ENCODE measurements at regions not wholly inside any gene's neighbourhood (a gene's known extent, or its start where the extent isn't known, plus 50 kb on each side); places are given as distances from the start of the nearest gene placed in this dataset.

DNA sequence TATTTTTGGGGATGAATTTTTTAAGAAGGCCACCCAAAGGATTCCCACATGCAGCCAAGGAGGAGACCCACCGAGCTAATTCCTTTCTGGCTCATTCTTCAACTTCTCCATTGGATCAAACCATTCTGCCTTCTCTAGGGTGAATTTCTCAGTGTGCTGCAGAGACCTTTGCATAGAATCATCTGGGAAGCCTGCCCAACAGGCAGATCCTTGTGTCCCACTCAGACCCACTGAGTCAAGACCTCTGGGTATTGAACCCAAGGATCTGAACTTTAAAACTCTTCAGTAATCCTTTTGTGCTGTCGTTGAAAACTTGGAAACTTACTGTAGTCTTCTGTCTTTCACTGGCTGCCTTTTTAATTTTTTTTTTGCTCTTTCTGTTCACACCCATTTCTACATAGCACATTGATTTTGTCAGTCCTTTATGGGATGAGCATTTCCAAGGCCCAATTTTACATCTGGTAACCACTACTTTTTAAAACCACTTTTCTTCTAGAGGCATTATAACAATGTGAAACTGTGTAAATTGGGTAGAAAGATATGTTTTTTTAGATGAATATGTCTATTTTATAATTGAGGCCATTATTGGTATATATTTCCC, 120.2 kb downstream of the TSN start:
- H3K36me3 ChIP-seq, result no peaks in the 10 kb centered on the region
- no peak overlapping the region for H3K4me3 ChIP-seq
- TF ChIP-seq POLR2A (IDR thresholded peaks at IDR 0.05), result no peak
- TF ChIP-seq, protein P1, sequence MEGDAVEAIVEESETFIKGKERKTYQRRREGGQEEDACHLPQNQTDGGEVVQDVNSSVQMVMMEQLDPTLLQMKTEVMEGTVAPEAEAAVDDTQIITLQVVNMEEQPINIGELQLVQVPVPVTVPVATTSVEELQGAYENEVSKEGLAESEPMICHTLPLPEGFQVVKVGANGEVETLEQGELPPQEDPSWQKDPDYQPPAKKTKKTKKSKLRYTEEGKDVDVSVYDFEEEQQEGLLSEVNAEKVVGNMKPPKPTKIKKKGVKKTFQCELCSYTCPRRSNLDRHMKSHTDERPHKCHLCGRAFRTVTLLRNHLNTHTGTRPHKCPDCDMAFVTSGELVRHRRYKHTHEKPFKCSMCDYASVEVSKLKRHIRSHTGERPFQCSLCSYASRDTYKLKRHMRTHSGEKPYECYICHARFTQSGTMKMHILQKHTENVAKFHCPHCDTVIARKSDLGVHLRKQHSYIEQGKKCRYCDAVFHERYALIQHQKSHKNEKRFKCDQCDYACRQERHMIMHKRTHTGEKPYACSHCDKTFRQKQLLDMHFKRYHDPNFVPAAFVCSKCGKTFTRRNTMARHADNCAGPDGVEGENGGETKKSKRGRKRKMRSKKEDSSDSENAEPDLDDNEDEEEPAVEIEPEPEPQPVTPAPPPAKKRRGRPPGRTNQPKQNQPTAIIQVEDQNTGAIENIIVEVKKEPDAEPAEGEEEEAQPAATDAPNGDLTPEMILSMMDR (IDR thresholded peaks at IDR 0.05), result no peak
- no peaks in the 10 kb centered on the region for H3K4me1 ChIP-seq
- intact Hi-C loops (cut with DNase I), result no loop called here
- no peak for DNase-seq
- H3K27ac ChIP-seq, result no peak overlapping the region
- H3K27me3 ChIP-seq, result no peaks in the 10 kb centered on the region
- no peaks in the 10 kb centered on the region for H3K9me3 ChIP-seq
- WGBS, 2 donors, result 44 to 60% methylated on average over 2 of the region's 2 CpGs

GRCh38 chr2:121877366-121877765, 121.9 kb downstream of the TSN start:
- H3K36me3 ChIP-seq, result no peaks in the 10 kb centered on the region
- intact Hi-C loops (cut with DNase I), result no loop called here
- H3K4me3 ChIP-seq, result no peak overlapping the region
- no peaks in the 10 kb centered on the region for H3K9me3 ChIP-seq
- WGBS, 2 donors, result 82 to 90% methylated on average over 1 of the region's 1 CpG
- no peak for TF ChIP-seq POLR2A (IDR thresholded peaks at IDR 0.05)
- TF ChIP-seq, protein P1 (IDR thresholded peaks at IDR 0.05), result no peak
- no peak for DNase-seq
- H3K4me1 ChIP-seq, result no peaks in the 10 kb centered on the region
- no peak overlapping the region for H3K27ac ChIP-seq
- H3K27me3 ChIP-seq, result no peaks in the 10 kb centered on the region

DNA sequence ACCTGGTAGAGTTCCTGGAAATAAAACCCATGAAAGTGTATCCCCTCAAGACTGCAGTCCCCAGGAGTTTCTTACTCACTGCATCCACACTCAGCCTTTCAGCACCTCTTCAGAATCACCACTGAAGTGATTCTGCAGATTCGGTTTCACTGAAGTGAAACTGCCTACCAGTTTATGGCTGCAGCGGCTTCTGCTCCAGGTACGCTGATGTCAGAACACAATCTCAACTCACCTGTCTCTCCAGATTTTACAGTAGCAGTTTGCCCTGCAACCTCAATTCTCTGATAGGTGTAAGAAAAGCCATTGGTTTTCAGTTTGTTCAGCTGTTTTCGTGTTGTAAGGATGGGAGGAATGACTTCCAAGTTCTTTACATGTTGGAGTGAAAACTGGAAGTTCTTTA, 124.8 kb downstream of the TSN start:
- Histone ChIP-seq H3K9me3 (no peaks in the 10 kb centered on the region), H3K27ac (no peak overlapping the region), H3K4me1 (no peaks in the 10 kb centered on the region), H3K27me3 (no peaks in the 10 kb centered on the region), H3K36me3 (no peaks in the 10 kb centered on the region), H3K4me3 (no peak overlapping the region)
- intact Hi-C loops (cut with DNase I), result no loop called here
- TF ChIP-seq, protein P1 (IDR thresholded peaks at IDR 0.05), result no peak
- DNase-seq, result no peak
- WGBS, 2 donors, result 80 to 84% methylated on average over 4 of the region's 4 CpGs

DNA sequence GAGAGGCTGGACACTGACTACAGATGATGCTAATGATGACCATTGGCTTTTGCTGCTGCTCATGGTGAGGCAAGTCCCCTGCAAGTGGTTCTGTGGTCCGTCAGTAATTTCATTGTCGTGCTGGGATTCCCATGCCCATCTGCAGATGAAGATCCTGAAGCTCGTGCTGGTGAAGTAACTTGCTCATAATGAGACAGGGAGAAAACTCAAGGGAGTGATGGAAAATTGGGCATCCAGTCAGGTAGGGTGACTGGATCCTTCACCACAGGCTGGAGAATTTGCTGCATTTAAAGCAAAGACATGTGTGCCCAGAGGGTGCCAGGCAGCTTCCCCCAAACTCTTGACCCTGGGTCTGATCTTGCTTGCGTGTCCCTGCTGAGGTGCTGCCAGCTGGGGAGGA, 125.6 kb downstream of the TSN start:
- Histone ChIP-seq H3K27me3 (no peaks in the 10 kb centered on the region), H3K9me3 (no peaks in the 10 kb centered on the region), H3K4me1 (no peaks in the 10 kb centered on the region), H3K4me3 (no peak overlapping the region), H3K36me3 (no peaks in the 10 kb centered on the region), H3K27ac (no peak overlapping the region)
- DNase-seq, result no peak
- 93 to 94% methylated on average over 3 of the region's 4 CpGs for WGBS, 2 donors
- intact Hi-C loops (cut with DNase I), result no loop called here
- TF ChIP-seq, protein P1 (IDR thresholded peaks at IDR 0.05), result no peak
- TF ChIP-seq POLR2A (IDR thresholded peaks at IDR 0.05), result no peak

GRCh38 chr2:121881950-121882349, 126.5 kb downstream of the TSN start:
- TF ChIP-seq, protein P1 (IDR thresholded peaks at IDR 0.05), result no peak
- no peak for TF ChIP-seq POLR2A (IDR thresholded peaks at IDR 0.05)
- Histone ChIP-seq H3K27ac (no peak overlapping the region), H3K9me3 (no peaks in the 10 kb centered on the region), H3K4me3 (no peak overlapping the region), H3K36me3 (no peaks in the 10 kb centered on the region), H3K27me3 (no peaks in the 10 kb centered on the region), H3K4me1 (no peaks in the 10 kb centered on the region)
- no peak for DNase-seq
- intact Hi-C loops (cut with DNase I), result no loop called here
- 71 to 80% methylated on average over 4 of the region's 4 CpGs for WGBS, 2 donors

Measured in esophagus squamous epithelium (tissue), 5 donors.